ENCODE measurements at regions not wholly inside any gene's neighbourhood (a gene's known extent, or its start where the extent isn't known, plus 50 kb on each side); places are given as distances from the start of the nearest gene placed in this dataset.

GRCh38 chr6:137692806-137693205 lies 174.3 kb upstream of the TNFAIP3 start:
- DNase-seq (ENCODE audit: extremely low spot score) = no peak
- Histone ChIP-seq H3K4me1 (ENCODE audit: insufficient read depth) (no peaks in the 10 kb centered on the region), H3K36me3 (ENCODE audit: insufficient read depth) (no peaks in the 10 kb centered on the region), H3K27ac (ENCODE audit: low read depth) (no peak overlapping the region), H3K4me3 (ENCODE audit: low read depth, low read length) (no peak overlapping the region)

DNA sequence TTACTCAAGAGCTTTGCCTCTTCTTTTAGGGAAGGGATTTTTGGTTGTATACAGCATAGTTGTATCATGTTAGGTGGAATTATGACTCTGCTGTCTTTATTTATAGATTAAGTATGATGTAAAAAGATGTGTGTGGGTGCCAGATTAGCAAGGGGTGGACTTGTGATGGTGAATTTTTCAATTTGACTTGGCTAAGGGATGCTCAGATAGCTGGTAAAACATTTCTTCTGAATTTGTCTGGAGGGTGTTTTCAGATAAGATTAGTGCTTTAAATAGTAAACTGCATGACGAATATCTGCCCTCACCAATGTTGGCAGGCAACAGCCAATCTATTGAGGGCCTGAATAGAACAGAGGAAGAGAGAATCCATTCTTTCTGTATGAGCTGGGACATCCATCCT lies 173.3 kb upstream of the TNFAIP3 start:
- Histone ChIP-seq H3K27ac (ENCODE audit: low read depth) (no peak overlapping the region), H3K4me1 (ENCODE audit: insufficient read depth) (no peaks in the 10 kb centered on the region), H3K4me3 (ENCODE audit: low read depth, low read length) (no peak overlapping the region), H3K36me3 (ENCODE audit: insufficient read depth) (no peaks in the 10 kb centered on the region)
- 87% methylated on average over 1 of the region's 1 CpG for WGBS
- no peak for DNase-seq (ENCODE audit: extremely low spot score)

DNA sequence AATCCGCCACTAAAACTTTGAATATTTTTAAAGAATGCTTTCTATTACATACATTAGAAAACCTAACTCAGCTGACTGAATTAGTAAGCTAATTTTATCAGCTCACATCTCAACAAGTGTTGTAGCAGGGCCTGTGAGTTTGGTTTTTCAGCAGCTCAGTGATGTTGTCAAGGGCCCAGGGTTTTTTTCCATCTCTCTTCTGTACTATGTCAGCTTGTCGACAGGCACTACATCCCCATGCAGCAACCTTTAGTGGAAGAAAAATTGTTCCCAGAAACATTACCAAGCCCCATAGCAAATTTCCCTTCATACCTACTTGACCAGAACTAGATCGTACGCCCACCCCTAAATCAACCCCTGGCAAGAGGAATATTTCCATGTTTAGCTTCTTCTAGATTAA lies 170.3 kb upstream of the TNFAIP3 start:
- no peak overlapping the region for H3K4me3 ChIP-seq (ENCODE audit: low read depth, low read length)
- 68% methylated on average over 4 of the region's 4 CpGs for WGBS
- no peak for DNase-seq (ENCODE audit: extremely low spot score)
- no peaks in the 10 kb centered on the region for H3K36me3 ChIP-seq (ENCODE audit: insufficient read depth)
- no peaks in the 10 kb centered on the region for H3K4me1 ChIP-seq (ENCODE audit: insufficient read depth)
- no peak overlapping the region for H3K27ac ChIP-seq (ENCODE audit: low read depth)

- 17% methylated on average over 2 of the region's 2 CpGs for WGBS
- no peaks in the 10 kb centered on the region for H3K36me3 ChIP-seq (ENCODE audit: insufficient read depth)
- H3K4me1 ChIP-seq (ENCODE audit: insufficient read depth) = no peaks in the 10 kb centered on the region
- H3K27ac ChIP-seq (ENCODE audit: low read depth) = no peak overlapping the region
- H3K4me3 ChIP-seq (ENCODE audit: low read depth, low read length) = no peak overlapping the region
- no peak for DNase-seq (ENCODE audit: extremely low spot score)
Measured at GRCh38 chr6:137697267-137697938, 169.7 kb upstream of the TNFAIP3 start.

- H3K27ac ChIP-seq (ENCODE audit: low read depth) = no peak overlapping the region
- H3K36me3 ChIP-seq (ENCODE audit: insufficient read depth) = no peaks in the 10 kb centered on the region
- 73% methylated on average over 3 of the region's 3 CpGs for WGBS
- no peak for DNase-seq (ENCODE audit: extremely low spot score)
- no peaks in the 10 kb centered on the region for H3K4me1 ChIP-seq (ENCODE audit: insufficient read depth)
- H3K4me3 ChIP-seq (ENCODE audit: low read depth, low read length) = no peak overlapping the region
Measured at GRCh38 chr6:137698636-137699030, 168.4 kb upstream of the TNFAIP3 start.

DNA sequence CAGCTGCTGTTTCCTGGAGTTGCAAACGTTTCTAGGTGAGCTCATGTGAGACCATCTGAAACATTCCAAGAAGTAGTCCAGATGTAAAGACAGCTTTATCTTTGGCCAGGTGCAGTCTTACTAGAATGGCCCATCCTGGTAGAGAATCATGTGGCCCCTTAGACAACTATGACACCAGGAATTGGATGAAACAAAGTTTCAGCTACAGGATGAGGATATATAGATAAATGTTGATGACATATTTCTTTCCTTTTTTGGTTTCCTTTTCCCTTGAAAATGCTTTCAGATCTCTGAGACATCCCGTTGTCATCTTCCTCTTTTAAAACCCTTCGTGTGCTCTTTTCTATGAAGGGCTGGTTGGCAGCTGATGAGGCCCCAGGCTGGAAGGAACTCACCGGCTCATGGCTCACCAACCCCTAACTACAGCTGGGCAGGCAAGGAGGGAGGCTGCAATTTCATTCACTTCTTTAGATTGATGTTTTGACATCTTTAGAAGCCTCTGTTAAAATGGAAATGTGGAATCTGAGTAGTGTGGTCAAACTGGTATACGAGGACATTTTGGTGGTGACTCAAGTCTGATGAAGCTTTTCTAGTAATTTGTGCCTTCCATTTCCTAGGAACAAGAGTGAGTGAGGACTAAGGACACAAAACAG lies 167.9 kb upstream of the TNFAIP3 start:
- Histone ChIP-seq H3K4me3 (ENCODE audit: low read depth, low read length) (no peak overlapping the region), H3K36me3 (ENCODE audit: insufficient read depth) (no peaks in the 10 kb centered on the region), H3K4me1 (ENCODE audit: insufficient read depth) (no peaks in the 10 kb centered on the region), H3K27ac (ENCODE audit: low read depth) (no peak overlapping the region)
- 72% methylated on average over 5 of the region's 5 CpGs for WGBS
- DNase-seq (ENCODE audit: extremely low spot score) = no peak

DNA sequence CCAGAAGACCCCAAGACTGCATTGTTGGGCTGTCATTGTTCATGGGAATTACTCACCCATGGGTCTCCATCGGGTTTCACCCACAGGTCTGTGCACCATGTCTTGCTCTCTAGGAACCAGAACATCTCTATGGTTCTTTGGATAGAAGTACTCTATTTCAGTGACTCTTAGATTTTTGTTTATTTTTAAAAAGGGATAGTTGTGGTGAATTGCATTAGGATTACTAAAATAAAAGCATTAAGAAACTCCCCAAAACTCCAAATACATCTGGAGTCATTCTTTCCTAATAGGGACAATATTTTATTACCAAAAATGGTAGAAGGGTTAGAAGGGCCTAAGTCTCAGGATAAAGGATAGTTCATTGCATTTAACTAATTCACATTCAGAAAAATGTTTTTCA lies 166.9 kb upstream of the TNFAIP3 start:
- no peak overlapping the region for H3K27ac ChIP-seq (ENCODE audit: low read depth)
- 92% methylated on average over 1 of the region's 1 CpG for WGBS
- H3K4me1 ChIP-seq (ENCODE audit: insufficient read depth) = no peaks in the 10 kb centered on the region
- no peak overlapping the region for H3K4me3 ChIP-seq (ENCODE audit: low read depth, low read length)
- DNase-seq (ENCODE audit: extremely low spot score) = no peak
- no peaks in the 10 kb centered on the region for H3K36me3 ChIP-seq (ENCODE audit: insufficient read depth)

DNA sequence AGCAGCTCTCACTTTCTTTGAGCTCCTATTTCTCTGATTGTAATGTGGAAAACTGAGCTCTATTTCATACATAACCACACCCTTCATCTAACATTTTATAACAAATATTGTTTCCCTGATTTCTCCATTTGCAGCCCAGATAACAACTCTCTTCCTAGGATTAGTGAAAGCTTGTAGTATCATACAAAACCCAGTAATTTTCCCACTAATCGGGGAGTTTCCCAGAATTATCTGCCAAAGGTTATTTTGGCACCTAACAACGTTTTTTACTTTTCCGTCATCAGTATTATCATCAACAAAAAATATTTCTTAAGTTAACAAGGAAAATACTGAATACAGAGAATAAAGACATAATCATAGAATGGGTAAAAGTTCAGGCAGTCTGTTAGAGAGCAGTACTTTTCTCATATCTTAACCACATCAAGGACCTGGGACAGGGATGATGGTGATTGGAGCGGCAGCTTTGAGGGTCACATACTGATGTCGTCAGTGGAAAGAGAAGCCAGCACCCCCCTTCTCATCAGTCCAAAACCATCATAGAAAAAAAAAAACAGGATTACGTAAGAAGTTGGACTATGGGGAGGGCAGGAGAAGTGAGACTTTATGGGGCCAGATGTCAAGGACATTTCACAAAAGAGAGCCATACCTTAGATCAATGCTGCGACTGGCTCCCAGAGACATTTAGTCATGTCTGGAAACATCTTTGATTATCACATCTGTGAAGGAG lies 166.1 kb upstream of the TNFAIP3 start:
- H3K36me3 ChIP-seq (ENCODE audit: insufficient read depth) = no peaks in the 10 kb centered on the region
- H3K27ac ChIP-seq (ENCODE audit: low read depth) = no peak overlapping the region
- H3K4me3 ChIP-seq (ENCODE audit: low read depth, low read length) = no peak overlapping the region
- WGBS = 66% methylated on average over 7 of the region's 7 CpGs
- no peaks in the 10 kb centered on the region for H3K4me1 ChIP-seq (ENCODE audit: insufficient read depth)
- no peak for DNase-seq (ENCODE audit: extremely low spot score)

GRCh38 chr6:137701942-137702341 lies 165.1 kb upstream of the TNFAIP3 start:
- no peak for DNase-seq (ENCODE audit: extremely low spot score)
- H3K36me3 ChIP-seq (ENCODE audit: insufficient read depth) = no peaks in the 10 kb centered on the region
- WGBS = 98% methylated on average over 2 of the region's 2 CpGs

GRCh38 chr6:137702791-137703424 lies 164.2 kb upstream of the TNFAIP3 start:
- Histone ChIP-seq H3K4me3 (ENCODE audit: low read depth, low read length) (no peak overlapping the region), H3K36me3 (ENCODE audit: insufficient read depth) (no peaks in the 10 kb centered on the region), H3K4me1 (ENCODE audit: insufficient read depth) (no peaks in the 10 kb centered on the region), H3K27ac (ENCODE audit: low read depth) (no peak overlapping the region)
- DNase-seq (ENCODE audit: extremely low spot score) = no peak
- 95% methylated on average over 1 of the region's 1 CpG for WGBS

More at GRCh38 chr6:137701942-137702341, 165.1 kb upstream of the TNFAIP3 start:
- Histone ChIP-seq H3K4me1 (ENCODE audit: insufficient read depth) (no peaks in the 10 kb centered on the region), H3K27ac (ENCODE audit: low read depth) (no peak overlapping the region), H3K4me3 (ENCODE audit: low read depth, low read length) (no peak overlapping the region)

DNA sequence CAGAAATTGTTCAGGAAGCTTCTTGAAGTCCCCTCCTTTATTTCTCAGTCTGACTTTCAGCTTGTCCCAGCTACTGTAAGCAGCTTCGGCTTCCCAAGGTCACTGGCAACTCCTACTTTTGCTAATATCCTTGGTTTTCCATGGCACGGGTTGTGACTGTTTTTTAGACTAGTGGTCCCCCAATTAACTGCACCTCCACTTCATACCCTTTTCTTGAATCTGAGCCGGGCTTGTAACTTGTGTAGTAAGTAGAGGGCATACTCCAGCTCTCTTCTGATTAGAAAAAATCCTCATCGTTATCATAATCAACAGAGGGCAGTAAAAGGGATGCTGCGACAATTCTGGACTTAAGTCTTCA lies 162.3 kb upstream of the TNFAIP3 start:
- Histone ChIP-seq H3K36me3 (ENCODE audit: insufficient read depth) (no peaks in the 10 kb centered on the region), H3K4me3 (ENCODE audit: low read depth, low read length) (no peak overlapping the region), H3K4me1 (ENCODE audit: insufficient read depth) (no peaks in the 10 kb centered on the region), H3K27ac (ENCODE audit: low read depth) (no peak overlapping the region)
- WGBS = 46% methylated on average over 5 of the region's 5 CpGs
- DNase-seq (ENCODE audit: extremely low spot score) = no peak

DNA sequence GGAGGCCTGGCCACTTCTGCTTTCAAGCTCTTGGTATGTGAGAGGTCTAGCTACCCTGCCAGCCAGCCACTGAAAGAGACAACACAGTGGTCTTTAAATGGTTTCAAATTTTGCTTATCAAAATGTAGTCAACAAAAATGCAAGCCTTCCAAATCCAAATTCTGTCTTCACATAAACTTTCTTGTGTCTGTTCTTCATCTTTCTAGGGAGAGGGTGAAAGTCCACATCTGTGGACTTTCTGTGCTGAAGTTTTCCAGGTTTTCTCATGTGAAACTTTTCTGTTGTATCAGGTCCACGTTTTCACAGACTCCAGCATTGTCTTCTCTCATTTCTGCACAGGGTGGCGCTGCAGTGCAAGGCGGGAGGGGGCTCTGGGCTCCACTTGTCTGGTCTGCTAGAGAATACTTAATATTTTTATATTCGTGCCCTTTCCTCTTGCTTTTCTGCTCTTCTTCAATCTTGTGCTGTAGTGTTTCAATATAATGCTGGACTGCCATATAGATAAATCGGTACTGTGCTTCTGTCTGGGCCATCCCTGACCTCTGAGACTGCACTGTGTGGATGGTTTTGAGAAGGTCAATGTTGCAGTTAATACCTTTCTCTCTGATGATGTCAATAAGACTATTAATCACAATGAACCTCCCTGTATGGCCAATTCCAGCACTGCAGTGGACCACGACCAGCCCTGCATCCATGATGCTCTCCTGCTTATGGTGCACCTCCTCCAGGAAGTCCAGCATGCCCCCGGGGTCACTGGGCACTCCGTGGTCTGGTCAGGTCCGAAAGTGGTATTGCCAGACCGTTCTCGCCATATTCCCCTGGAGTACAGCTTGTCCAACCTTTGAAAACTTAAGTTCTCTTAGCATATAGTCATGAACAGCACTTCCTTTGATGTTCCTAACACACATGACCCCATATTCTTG lies 161.6 kb upstream of the TNFAIP3 start:
- no peaks in the 10 kb centered on the region for H3K4me1 ChIP-seq (ENCODE audit: insufficient read depth)
- no peaks in the 10 kb centered on the region for H3K36me3 ChIP-seq (ENCODE audit: insufficient read depth)
- H3K4me3 ChIP-seq (ENCODE audit: low read depth, low read length) = no peak overlapping the region
- no peak overlapping the region for H3K27ac ChIP-seq (ENCODE audit: low read depth)
- WGBS = 48% methylated on average over 11 of the region's 11 CpGs
- peak; percentile 40 for DNase-seq (ENCODE audit: extremely low spot score)

GRCh38 chr6:137706083-137706750 lies 160.8 kb upstream of the TNFAIP3 start:
- H3K4me1 ChIP-seq (ENCODE audit: insufficient read depth) = no peaks in the 10 kb centered on the region
- 73% methylated on average over 10 of the region's 10 CpGs for WGBS
- H3K27ac ChIP-seq (ENCODE audit: low read depth) = no peak overlapping the region
- H3K36me3 ChIP-seq (ENCODE audit: insufficient read depth) = no peaks in the 10 kb centered on the region
- no peak overlapping the region for H3K4me3 ChIP-seq (ENCODE audit: low read depth, low read length)
- DNase-seq (ENCODE audit: extremely low spot score) = no peak
